Ovary (tissue), 7 donors: ENCODE measurements at regions not wholly inside any gene's neighbourhood (a gene's known extent, or its start where the extent isn't known, plus 50 kb on each side); places are given as distances from the start of the nearest gene placed in this dataset.

Experiments used
- DNase-seq, 5 donors: peaks; one replicate each; pipeline ENCODE4 v3.0.0-alpha.2; 2019 to 2020
- H3K27ac ChIP-seq, 2 donors: fragments of 200-600 bp; one replicate each; pipeline versions ENCODE4 v1.5.1 to v1.8.0; 2019 to 2022
- H3K27me3 ChIP-seq: fragments of 200-600 bp; one replicate; pipeline ENCODE4 v1.8.0; 2022
- H3K36me3 ChIP-seq: fragments of 200-600 bp; sonication (generic); one replicate; pipeline ENCODE4 v1.5.1; 2019
- H3K4me1 ChIP-seq: one replicate; pipeline ENCODE4 v1.8.1; 2013; ENCODE audit warnings: mild to moderate bottlenecking, moderate library complexity; ENCODE audit not compliant: insufficient read depth
- H3K4me3 ChIP-seq: fragments of 200-600 bp; sonication (generic); one replicate; pipeline ENCODE4 v1.5.1; 2017
- H3K9me3 ChIP-seq, 2 donors: fragments of 200-600 bp in 1 of 2; sonication (generic) in 1 of 2; one replicate each; pipeline versions ENCODE4 v1.5.1 to v1.8.1; 2013 to 2019; ENCODE audit warnings: mild to moderate bottlenecking in 1 of 2, moderate library complexity in 1 of 2
- EP300 ChIP-seq: sonication (generic); formaldehyde crosslinking; IDR thresholded peaks from one replicate; pipeline ENCODE4 v1.6.1; 2017; ENCODE audit warnings: antibody characterized with exemption
- POLR2A ChIP-seq: fragments of 450-650 bp; IDR thresholded peaks from one replicate; pipeline ENCODE4 v1.6.1; 2017; ENCODE audit warnings: antibody characterized with exemption, mild to moderate bottlenecking, moderate library complexity
- WGBS, 3 donors: extraction: QIAGEN DNeasy Blood & Tissue Kit in 1 of 3; methylation state at CpG; one replicate each; pipeline versions ENCODE4 v1.1.5 to v1.1.7; 2013 to 2017; 5-methylcytosine and 5-hydroxymethylcytosine counted together
- intact Hi-C, 4 donors: fragments of 100-400 bp; cut with DNase I; formaldehyde crosslinking; loops; one replicate each; pipeline versions ENCODE4 v1.11.0 to v1.15.1; 2022 to 2023
- TF ChIP-seq, protein P1 (sequence below), 3 donors: fragments of 450-650 bp in 2 of 3; fragments of 200-600 bp in 1 of 3; IDR thresholded peaks; one replicate each; pipeline versions ENCODE4 v1.5.1 to v1.8.0; 2016 to 2022; ENCODE audit warnings: antibody characterized with exemption in 3 of 3, mild to moderate bottlenecking in 1 of 3
- donor health status: DM: no; HTN: no; CAD: no; lungs with moderate emphysema.
- donor health status: DM: no; HTN: no; CAD: no.
- donor health status: Bipolar disorder and iron deficiency.
- donor health status: DM: no; HTN: no; CAD: no.
- donor health status: DM: yes; HTN: yes; CAD: no.

DNA sequence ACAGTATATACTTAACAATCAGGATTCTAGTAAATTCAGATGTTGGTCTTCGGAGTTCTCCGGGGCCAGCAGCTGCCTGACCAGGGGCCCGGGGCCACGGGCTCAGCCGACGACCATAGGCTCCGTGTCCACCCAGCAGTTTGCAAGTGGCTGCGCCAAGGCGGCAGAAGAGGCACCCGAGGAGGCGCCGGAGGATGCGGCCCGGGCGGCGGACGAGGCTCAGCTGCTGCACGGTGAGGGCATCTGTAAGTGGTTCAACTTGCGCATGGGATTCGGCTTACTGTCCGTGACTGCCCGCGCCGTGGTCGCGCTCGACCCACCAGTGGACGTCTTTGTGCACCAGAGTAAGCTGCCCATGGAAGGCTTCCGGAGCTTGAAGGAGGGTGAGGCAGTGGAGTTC is 136.3 kb downstream of the NUP35 start:
- Histone ChIP-seq H3K36me3 (no peaks in the 10 kb centered on the region), H3K27ac (no peak overlapping the region), H3K4me1 (no peaks in the 10 kb centered on the region), H3K27me3 (no peaks in the 10 kb centered on the region), H3K9me3 (no peaks in the 10 kb centered on the region), H3K4me3 (no peak overlapping the region)
- intact Hi-C loops, result no loop called here
- DNase-seq, result no peak
- TF ChIP-seq, protein P1, sequence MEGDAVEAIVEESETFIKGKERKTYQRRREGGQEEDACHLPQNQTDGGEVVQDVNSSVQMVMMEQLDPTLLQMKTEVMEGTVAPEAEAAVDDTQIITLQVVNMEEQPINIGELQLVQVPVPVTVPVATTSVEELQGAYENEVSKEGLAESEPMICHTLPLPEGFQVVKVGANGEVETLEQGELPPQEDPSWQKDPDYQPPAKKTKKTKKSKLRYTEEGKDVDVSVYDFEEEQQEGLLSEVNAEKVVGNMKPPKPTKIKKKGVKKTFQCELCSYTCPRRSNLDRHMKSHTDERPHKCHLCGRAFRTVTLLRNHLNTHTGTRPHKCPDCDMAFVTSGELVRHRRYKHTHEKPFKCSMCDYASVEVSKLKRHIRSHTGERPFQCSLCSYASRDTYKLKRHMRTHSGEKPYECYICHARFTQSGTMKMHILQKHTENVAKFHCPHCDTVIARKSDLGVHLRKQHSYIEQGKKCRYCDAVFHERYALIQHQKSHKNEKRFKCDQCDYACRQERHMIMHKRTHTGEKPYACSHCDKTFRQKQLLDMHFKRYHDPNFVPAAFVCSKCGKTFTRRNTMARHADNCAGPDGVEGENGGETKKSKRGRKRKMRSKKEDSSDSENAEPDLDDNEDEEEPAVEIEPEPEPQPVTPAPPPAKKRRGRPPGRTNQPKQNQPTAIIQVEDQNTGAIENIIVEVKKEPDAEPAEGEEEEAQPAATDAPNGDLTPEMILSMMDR (IDR thresholded peaks at IDR 0.05), result no peak
- TF ChIP-seq POLR2A, result no peak
- no peak for TF ChIP-seq EP300
- 97 to 98% (median 97%) methylated on average over 29 of the region's 29 CpGs for WGBS, 3 donors

DNA sequence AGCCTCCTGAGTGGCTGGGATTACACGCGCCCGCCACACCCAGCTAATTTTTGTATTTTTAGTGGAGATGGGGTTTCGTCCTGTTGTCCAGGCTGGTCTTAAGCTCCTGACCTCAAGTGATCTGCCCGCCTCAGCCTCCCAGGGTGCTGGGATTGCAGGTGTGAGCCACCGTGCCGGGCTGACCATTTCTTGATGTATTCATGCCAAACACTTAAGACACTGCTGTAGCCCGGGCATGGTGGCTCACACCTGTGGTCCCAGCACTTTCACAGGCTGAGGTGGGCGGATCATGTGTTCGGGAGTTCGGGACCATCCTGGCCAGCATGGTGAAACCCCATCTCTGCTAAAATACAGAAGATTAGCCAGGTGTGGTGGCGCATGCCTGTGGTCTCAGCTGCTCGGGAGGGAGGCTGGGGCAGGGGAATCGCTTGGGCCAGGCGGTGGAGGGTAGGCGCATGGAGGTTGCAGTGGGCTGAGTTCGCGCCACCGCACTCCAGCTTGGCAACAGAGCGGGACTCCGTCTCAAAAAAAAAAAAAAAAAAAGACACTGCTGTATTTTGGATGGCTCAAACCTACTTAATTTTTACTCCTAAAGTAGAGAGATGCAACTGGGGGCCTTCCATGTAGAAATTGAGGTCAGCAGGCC is 140.8 kb downstream of the NUP35 start:
- intact Hi-C loops, result no loop called here
- Histone ChIP-seq H3K4me1 (no peaks in the 10 kb centered on the region), H3K36me3 (no peaks in the 10 kb centered on the region), H3K27ac (no peak overlapping the region), H3K27me3 (no peaks in the 10 kb centered on the region), H3K4me3 (no peak overlapping the region), H3K9me3 (no peaks in the 10 kb centered on the region)
- TF ChIP-seq EP300, result no peak
- TF ChIP-seq POLR2A, result no peak
- TF ChIP-seq, protein P1 (IDR thresholded peaks at IDR 0.05), result no peak
- no peak for DNase-seq
- WGBS, 3 donors, result 95 to 96% (median 96%) methylated on average over 21 of the region's 21 CpGs

DNA sequence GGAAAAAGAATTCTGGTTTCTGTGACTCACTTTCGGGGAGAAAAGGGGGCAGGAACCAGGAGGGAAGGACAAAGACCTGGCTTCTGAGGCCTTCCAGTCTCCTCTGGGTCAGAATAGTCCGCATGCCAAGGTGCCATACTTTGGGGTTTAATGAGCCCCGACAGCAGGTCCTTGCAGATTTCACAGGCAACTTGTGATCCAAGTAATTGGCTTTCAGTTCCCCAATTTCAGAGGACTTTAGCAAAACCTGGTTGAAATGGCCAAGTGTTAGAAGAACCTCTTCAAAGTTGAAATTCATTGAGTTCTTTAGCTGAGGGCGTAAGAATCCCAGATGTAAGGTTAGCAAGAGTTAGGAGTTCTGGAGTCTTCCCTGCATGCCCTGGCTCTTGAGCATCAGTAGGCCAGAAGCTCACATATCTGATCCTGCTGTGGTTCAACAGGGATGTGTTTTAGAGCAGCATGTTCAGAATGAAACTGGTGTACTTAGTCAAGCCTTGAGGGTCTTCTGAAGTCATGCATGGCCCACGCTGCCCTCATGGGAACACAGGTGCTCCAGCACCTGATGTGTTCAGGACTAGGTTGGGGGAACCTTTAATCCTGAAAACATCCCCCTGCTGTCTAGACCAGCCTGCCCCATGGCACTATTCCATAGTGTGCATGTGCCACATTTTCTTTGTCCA is 143.0 kb downstream of the NUP35 start:
- 91 to 92% (median 92%) methylated on average over 5 of the region's 5 CpGs for WGBS, 3 donors
- intact Hi-C loops, result no loop called here
- H3K27me3 ChIP-seq, result no peaks in the 10 kb centered on the region
- no peaks in the 10 kb centered on the region for H3K9me3 ChIP-seq
- no peaks in the 10 kb centered on the region for H3K36me3 ChIP-seq
- no peak overlapping the region for H3K27ac ChIP-seq
- no peak overlapping the region for H3K4me3 ChIP-seq
- no peak for DNase-seq
- no peaks in the 10 kb centered on the region for H3K4me1 ChIP-seq
- TF ChIP-seq EP300, result no peak
- TF ChIP-seq, protein P1 (IDR thresholded peaks at IDR 0.05), result no peak
- no peak for TF ChIP-seq POLR2A

DNA sequence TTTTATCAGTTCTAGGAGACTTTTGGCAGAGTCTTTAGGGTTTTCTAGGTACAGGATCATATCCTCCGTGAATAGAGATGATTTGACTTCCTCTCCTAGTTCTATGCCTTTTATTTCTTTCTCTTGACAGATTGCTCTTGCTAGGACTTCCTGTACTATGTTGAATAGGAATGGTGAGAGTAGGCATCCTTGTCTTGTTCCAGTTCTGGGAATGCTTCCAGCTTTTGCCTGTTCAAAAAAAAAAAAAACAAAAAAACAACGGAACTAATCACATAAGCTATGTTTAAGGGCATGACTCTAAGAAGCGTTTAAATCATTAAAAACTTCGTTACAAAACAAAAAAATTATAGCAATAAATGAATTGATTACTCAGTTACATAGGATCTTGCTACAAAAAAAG is 145.7 kb downstream of the NUP35 start:
- Histone ChIP-seq H3K4me1 (no peaks in the 10 kb centered on the region), H3K4me3 (no peak overlapping the region), H3K27ac (no peak overlapping the region), H3K27me3 (no peaks in the 10 kb centered on the region), H3K9me3 (no peaks in the 10 kb centered on the region), H3K36me3 (no peaks in the 10 kb centered on the region)
- TF ChIP-seq POLR2A (no peak), EP300 (no peak)
- TF ChIP-seq, protein P1 (IDR thresholded peaks at IDR 0.05), result no peak
- DNase-seq, result no peak
- 10 to 33% (median 32%) methylated on average over 4 of the region's 4 CpGs for WGBS, 3 donors
- intact Hi-C loops, result no loop called here
